Middle frontal gyrus (tissue), 1 donor: ENCODE measurements at regions not wholly inside any gene's neighbourhood (a gene's known extent, or its start where the extent isn't known, plus 50 kb on each side); places are given as distances from the start of the nearest gene placed in this dataset.

Experiments
- DNase-seq: peaks from one replicate; pipeline ENCODE4 v3.0.0-alpha.2; 2015; ENCODE audit warnings: low spot score; ENCODE audit errors: extremely low spot score

DNA sequence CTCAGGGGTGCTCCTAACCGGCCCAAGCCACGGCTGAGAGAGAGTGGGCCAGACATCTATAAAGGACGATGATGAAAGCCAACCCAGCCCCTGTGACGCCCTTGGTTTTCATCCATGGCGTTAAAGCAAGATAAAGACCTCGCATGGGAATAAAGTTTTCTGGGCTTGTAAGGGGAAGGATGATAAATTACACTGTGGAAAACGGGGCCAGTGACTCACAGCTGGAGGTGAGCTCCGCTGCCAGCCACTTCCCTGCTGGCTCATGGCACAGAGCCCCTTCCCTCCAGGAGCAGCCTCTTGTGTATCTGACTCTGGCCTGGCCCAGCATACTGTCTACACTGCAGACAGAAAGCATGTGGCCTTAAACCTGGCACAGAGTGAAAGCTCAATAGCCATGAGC lies 503.2 kb upstream of the B3GAT1 start:
- no peak for DNase-seq

DNA sequence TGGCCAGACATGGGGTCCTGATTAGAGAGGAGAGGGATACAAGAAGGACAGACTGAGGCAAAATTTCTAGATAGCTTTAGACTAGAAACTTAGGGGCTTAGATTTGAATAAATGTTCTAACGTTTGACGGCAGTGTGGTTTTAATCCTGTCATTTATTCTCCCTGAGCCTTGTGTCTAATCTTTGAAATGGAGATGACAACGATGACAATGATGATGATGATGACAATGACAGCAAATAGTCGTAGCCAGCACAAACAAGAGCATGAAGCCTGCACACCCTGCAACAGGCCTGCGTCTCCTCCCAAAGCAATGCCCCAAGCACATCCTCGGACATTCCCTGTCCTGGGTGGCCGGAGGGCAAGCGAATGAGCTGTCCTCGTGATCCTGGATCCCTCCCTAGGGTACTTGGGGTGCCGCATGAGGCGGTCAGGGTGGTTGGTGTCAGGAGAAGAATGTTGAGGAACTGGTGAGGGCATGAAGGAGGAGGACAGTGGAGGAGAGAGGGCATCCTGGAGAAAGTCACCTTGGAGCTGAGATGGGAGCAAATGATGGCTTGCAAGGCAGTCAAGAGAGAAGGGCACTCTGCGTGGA lies 502.1 kb upstream of the B3GAT1 start:
- DNase-seq, result no peak

DNA sequence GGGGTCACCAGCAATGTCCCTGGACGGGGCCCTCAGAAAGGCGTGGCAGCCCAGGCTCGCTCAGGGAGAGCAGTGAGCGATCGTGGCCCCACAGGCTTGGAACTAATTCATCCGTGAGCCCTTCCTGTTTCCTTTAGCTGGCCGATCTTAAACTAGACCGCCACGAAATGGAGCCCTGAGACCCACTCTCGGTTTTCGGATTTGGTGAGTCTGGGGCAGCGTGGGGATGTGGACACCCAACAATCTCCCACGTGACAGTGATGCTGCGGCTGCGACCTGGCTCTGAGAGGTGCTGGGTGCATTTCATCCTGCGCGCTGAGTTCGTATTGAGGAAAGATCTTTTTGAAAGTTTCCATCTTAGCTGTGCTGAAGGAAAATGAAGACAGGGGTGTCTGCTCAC lies 501.3 kb upstream of the B3GAT1 start:
- no peak for DNase-seq

DNA sequence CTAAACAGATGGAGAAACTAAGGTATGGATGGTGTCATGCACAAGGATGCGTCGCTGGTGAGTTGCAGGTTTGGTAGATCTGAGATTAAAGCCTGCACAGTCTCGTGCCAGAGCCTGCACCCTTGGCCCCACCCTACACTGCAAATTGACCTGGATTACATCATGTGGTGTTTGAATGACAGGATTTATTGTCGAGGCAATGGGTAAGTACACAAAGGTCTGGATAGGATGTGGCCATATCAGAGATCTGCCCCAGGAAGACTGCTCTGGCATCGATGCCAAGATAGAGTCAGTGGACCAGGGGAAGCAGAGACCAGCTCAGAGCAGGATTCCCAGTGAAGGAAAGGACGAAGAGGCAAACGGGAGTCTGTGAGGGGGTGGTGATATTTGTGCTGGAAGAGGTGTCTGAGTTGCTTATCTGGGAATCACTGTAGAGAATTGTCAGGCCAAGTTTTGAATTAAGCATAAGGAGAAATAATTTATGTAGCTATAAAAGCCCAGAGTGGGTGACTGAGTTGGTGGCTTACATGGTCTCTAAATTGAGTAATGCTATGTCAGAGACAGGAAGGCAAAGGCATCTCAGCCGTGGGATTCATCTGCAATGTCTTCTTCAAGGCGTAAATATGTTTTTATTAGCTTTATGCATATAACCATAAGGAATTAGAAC lies 499.6 kb upstream of the B3GAT1 start:
- DNase-seq, result peak; percentile 31

DNA sequence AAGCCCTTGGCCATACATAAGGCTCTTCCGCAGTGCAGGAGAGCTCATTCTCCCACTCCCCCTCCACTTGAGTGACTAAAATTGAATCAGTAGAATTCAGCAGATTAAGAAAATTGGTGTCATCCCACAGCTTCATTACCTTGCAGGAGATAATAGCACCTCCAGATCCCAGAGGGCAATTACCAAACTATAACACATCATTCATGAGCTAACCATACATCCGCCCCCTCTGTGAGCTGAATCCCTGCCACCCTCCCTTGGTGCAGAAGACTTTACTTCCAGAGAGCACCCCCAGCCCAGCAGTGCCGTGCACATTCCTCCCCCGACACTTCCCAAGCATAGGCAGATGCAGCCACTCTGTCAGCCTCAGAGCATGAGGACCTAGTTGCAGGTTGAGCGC lies 496.5 kb upstream of the B3GAT1 start:
- no peak for DNase-seq

DNA sequence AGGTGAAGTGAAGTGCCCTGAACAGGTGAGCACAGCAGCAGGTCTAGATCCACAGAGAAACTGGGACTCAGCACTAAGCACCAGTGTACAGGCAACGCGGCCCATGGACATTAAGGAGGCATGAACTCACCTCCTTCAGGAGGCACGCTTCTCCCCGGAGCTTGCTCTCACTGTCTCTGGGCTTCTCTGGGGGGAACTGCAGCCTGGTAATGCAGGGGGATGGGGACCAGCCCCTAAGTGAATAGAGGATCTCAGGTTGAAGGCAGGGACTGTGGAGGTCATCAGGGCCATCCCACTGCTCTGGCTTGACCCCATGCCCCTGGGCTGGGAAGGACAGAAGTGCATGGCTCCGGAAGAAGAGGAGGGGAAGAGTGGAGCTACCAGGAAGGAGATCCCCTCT lies 495.6 kb upstream of the B3GAT1 start:
- no peak for DNase-seq

DNA sequence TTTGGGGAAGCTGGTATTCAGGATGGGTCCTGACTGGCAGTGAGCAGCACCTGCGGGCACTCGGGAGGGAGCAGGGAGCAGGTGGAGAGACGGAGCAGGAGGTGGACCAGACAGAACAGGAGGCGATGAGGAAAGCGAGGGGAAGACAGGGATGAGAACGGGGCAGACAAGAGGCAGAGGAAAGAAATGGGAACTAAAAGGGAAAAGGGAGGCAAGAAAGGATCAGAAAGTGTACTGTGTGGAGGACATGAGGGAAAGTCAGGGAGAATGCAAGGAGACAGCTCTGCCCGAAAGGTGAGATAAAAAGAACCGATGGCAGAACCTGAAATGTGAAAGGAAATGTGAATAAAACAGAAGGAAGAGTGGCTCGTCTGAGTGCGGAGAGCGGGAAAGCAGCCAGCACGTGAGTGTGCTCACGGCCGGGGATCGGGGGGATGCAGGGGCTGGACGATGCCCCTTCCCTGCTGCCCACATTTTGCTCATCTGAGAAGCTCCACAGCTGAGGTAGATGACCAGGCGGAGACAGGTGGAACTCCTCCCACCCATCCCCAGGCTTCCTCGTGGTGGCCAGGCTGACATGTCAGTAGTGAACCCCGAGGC lies 494.4 kb upstream of the B3GAT1 start:
- no peak for DNase-seq

DNA sequence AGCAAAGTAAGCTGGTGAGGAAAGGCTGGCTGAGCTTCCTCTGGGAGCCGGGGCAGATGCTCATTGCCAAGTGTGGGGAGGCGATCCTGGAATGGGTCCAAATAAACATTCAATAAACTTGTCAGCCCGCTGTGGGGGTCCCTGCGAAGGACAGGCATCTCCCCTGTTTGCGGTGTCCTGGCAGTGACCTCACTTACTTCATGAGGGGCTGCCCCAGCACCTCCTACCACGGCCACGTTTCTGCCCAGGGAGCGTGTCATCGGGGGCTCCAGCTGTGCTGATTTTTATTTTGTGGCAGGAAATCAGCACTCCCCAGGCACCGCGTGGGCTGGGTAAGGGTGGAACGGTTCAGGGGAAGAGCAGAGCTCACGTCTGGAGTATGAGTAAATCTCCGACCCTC lies 493.9 kb upstream of the B3GAT1 start:
- no peak for DNase-seq

DNA sequence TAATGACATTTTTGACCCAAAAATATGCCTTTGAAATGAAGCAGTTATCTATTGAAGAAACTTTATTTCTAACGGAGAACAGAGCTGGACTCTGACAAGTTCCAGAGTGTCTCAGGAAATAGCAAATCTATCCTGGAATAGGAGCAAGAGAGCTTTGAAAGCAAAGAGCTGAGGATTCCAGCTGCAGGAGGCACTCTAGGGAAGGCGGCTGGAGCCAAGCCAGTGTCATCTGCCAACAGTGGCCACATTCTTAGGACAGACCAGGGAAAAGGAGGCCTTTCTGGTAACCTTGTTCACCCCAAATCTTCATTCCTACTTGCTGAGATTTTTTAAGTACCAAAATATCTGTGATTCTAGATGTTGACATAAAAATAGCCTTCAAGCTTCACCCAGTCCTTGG lies 493.5 kb upstream of the B3GAT1 start:
- no peak for DNase-seq

DNA sequence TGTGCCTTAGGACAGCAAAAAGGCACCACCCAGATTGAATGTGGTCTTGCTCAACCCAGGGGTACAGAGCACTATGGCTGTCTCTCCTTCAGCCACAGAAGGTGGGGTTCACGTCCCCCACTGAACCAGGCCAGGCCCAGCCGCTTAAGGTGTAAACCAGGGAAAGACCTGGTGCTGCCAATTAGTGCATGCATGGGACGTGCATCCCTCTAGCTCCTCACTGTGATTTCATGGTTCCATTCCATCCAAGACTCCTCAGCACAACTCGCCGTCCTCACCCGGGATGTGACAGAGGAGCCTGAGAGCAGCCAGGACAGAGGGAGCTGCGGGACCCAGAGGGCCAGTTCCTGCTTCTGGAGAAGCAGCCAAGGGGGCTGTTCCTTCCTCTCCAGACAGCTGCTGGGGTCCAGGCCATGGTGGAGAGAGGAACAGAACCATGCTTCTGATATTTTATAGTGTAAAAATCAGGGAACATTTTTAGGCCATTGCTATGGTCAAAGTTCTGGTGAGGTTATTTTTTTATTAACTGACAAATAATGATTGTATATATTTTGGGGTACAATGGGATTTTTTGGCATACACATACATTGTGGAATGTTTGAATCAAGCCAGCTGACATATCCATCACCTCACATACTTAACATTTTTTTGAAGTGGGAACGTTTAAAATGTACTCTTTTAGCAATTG lies 492.2 kb upstream of the B3GAT1 start:
- no peak for DNase-seq

DNA sequence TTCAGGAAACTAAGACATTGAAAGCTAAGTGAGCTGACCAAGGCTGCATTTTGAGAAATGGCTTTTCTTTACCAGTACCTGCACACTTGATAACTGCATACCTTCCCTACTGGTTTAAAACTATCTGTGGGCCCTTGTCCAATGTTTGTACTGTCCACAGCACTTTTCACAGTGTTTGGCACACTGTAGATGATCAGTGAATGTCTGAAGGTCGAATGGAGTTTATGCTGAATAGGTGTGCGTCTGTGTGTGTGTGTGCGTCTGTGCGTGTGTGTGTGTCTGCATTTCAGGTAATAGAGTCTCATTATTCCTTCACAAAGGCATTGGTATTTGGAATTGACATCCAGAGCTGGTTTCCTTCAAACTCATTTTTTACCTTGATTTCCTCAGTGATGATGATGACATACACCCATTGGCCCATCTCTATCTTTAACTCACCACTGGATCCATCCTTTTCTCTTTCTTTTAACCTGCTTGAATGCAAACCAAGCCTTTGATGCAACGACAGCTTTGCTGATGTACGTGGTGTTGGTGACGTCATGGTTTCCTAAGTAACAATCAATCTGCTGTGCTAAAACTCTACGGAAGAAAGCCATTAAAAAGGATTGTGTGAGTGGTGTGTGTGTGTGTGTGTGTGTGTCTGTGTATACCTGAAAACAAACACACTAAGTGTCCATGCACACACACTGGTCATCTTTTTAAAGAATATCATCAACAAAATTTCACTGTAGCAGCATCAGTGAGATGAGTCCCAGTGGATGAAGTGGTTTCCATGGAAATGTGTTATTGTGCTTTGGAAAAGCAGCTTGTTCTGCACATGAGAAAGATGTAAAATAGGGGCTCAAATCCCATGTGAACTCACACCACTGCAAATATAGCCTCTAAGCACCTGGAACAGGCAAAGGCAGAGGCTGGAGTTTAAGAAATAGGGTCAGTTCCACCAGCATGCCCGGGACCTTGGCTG lies 490.2 kb upstream of the B3GAT1 start:
- DNase-seq, result no peak

DNA sequence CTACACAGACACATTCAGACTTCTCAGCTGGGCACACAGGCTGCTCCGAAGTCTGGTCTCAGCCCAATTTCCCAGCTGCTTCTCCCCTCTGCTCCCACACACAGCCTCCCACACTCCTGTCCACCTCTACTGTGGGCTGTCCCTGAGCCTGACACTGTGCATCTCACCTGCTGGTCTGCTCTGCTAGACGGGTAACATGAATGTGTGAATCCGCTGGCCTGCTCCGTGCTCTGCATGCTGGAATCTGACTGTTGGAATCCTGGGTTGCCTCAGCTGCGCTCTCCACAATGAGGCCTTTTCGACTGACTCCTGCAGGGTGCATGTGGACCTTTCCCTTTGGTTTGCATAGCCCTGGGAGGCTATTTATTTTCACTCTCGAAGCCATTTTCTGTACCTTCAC lies 489.5 kb upstream of the B3GAT1 start:
- DNase-seq, result no peak

DNA sequence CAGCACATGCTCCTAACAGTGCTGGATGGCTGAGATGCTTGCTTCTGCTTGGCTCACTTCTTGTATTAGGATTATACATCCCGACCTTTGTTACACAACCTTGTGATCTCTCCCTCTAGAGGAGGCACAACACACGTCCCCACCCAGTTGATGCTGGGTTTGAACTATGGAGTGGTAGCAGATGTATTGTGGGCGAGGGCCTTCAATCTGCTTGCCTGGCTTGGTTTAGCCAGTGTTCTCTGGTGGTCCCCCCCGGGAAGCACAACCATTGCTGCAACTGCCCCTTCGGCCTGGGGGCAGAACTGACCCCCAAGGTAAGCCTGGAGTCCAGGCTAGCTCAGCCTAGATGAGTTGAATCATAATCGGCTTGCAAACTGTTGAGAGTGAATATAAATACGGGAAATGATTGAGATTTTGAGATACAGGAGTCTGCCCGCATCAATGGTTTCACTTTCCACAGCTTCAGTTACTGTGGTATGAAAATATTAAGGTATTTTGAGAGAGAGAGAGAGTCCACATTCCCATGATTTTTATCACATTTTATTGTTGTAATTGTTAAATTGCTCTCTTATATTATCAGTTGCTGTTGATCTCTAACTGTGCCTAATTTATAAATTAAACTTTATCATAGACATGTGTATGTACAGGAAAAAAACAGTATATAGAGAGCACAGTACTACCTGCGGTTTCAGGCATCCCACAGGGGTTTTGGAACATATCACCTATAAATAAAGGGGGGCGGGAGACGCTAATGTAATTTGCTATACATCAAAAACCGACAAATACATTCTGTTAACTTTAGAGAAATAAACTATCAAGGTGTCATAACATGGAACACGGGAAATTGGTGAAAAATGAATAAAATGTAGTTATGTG lies 482.0 kb upstream of the B3GAT1 start:
- DNase-seq, result no peak

DNA sequence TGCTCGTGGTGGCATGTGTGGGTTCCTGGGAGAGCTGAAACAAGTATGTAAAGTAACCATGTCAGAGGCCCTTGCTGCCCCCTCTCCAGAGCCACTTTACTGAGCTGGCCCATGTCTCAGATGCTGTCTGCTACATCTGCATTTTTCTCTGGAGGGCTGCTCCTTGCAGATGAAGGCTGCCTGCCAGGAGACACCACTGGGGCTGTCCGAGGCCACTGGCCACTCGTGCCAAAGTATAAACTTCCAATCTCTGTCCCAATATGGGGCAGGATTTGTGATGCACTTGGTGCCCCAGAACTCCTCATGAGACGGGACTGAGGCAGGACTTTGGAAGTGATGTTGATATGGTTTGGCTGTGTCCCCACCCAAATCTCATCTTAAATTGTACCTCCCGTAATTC lies 478.4 kb upstream of the B3GAT1 start:
- DNase-seq, result no peak

DNA sequence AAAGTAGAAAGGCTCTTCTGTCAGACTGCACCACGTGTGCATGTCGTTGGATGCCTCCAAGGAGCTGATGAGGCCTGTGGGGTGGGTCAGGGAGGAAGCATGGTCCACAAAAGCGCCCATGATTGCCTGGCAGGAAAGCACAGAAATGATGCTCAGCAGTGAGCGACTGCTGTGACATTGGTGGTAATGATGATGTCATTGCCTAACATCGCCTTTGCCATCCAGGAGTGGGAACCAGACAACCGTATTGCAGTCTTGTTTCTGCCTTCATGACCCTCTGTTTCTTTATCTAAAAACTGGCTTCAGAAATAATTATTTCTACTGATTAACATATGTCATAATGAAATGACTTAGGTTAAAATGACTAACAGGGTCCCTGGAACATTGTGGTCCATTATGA lies 477.8 kb upstream of the B3GAT1 start:
- no peak for DNase-seq

DNA sequence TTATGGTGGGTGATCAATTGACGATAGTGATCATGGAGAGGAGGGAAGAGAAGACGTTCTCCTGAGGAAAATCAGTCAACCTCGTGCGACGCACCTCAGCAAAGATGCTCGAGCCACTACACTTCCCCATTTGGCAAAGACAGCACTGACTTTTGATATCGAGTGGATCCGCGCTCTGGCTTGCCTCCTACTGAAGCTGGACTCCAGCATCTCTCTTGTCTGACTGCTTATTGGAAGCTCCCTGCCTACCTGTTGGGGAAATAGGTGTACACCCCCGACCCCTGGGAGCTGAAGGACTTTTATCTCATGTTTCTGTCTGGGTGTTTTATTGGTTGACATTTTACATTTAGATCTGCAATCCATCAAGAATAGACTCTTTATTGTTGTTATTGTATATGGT lies 476.8 kb upstream of the B3GAT1 start:
- DNase-seq, result no peak

DNA sequence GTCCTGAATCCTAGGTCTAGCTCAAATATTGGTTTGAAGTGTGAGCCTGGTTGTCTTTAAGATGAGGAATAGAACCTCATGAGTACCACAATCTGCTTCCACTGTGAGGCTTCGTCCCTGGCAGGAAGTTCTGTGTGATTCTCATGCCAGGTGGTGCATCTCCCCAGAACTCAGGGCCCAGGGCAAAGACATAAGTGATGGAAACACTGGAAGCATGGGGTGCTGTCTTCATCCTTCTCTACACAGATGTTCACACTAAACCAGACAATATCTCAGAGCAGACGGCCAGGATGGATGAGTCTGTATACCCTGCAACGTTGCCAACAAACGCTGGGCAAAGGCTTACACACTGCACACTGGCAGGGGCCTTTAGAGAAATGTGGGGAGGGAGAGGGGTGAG lies 475.9 kb upstream of the B3GAT1 start:
- DNase-seq, result no peak

DNA sequence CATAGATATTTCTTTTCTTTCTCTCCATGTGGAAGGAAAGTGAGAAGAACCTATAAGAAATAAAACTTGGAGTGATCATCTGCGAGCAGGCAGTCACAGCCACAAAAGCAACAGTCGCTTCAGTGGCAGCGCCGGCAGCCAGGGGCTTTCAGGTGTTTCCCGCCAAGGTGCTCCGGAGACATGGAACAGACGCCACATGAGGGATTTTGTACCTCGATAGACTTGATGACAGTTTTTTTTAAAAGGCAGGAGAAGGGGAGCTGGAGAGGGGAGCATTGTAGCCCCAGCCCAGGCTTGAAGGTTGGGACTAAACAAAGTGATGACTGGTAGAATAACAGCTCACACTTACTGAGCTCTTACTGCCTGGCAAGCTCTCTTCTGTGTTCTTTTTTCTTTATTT lies 471.4 kb upstream of the B3GAT1 start:
- no peak for DNase-seq

DNA sequence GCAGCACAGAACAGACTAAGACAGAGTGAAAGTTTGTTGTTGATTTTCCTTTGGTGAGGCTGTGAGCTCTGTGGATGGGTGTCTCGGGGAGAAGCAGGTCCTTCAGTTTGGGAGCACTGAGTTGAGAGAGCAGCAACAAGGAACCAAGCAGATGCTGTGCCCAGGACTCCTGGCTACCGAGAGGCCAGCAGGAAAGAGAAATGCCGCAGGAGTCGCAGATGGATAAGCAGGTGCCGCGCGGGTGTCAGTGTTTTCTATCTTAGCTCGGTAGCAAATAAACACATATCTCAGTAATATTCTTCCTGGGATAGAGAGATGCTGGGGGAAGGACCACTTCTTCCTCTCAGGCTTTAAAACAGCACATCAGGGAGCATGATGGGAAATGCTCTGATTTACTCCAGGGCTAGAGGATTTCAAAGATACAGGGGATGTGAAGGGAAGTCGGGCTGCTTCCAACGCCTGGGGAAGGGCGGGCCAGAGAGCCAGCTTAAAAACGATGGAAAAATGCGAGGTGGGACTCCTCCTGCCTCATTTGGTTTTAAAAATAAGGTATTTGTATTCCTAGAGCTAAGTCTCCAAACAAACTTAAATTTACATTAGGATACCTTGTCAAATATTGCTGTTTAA lies 470.7 kb upstream of the B3GAT1 start:
- DNase-seq, result no peak

DNA sequence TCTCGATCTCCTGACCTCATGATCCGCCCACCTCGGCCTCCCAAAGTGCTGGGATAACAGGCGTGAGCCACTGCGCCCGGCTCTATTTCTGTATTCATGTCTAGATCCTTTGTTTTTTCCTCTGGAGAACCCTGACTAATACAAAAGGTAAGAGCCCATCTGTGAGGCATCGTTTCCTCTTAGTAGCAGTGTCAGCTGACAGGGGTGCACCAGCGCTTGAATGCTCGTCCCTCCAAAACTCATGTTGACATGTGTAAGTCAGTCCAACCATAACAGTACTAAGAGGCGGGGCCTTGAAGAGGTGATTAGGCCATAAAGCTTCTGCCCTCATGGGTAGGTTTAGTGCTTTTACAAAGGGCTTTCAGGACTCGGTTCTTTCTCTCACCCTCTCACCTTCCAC lies 470.1 kb upstream of the B3GAT1 start:
- DNase-seq, result no peak
